IMR-90 (cell line): ENCODE measurements at regions not wholly inside any gene's neighbourhood (a gene's known extent, or its start where the extent isn't known, plus 50 kb on each side); places are given as distances from the start of the nearest gene placed in this dataset.

ENCODE experiments used
- CEBPB ChIP-seq: IDR thresholded peaks from 2 replicates; pipeline ENCODE4 v1.6.1; 2012; ENCODE audit warnings: low read depth, low read length, improper control_type of control experiment
- CHD1 ChIP-seq: IDR thresholded peaks from 2 replicates; pipeline ENCODE4 v1.6.1; 2012; ENCODE audit warnings: low read depth, low read length, improper control_type of control experiment
- FOS ChIP-seq: fragments of 150-350 bp; IDR thresholded peaks from 2 replicates; pipeline ENCODE4 v1.6.1; 2016; ENCODE audit warnings: low read depth, low read length
- MAFK ChIP-seq: IDR thresholded peaks from 2 replicates; pipeline ENCODE4 v1.6.1; 2012; ENCODE audit warnings: low read depth, low read length, improper control_type of control experiment
- MXI1 ChIP-seq: IDR thresholded peaks from 2 replicates; pipeline ENCODE4 v1.6.1; 2012; ENCODE audit warnings: low read depth, mild to moderate bottlenecking, low read length, moderate library complexity, borderline replicate concordance
- POLR2A ChIP-seq: IDR thresholded peaks from 2 replicates; pipeline ENCODE4 v1.6.1; 2012; ENCODE audit warnings: mild to moderate bottlenecking, low read depth, low read length
- RAD21 ChIP-seq: IDR thresholded peaks from 2 replicates; pipeline ENCODE4 v1.6.1; 2012; ENCODE audit warnings: low read length, improper control_type of control experiment
- RCOR1 ChIP-seq: IDR thresholded peaks from 2 replicates; pipeline ENCODE4 v1.6.1; 2012; ENCODE audit warnings: mild to moderate bottlenecking, low read length, improper control_type of control experiment; ENCODE audit not compliant: insufficient replicate concordance
- RFX5 ChIP-seq: IDR thresholded peaks from 2 replicates; pipeline ENCODE4 v1.8.0; 2012; ENCODE audit warnings: low read depth, mild to moderate bottlenecking, low read length, moderate library complexity
- SMC3 ChIP-seq: fragments of 150-350 bp; IDR thresholded peaks from 2 replicates; pipeline ENCODE4 v1.6.1; 2016; ENCODE audit warnings: low read depth, mild to moderate bottlenecking, antibody characterized with exemption, low read length, moderate library complexity
- TF ChIP-seq, protein P1 (sequence below): conservative IDR thresholded peaks from 2 replicates; pipeline ENCODE4 v1.5.1; 2012; ENCODE audit warnings: mild to moderate bottlenecking, low read depth, low read length, improper control_type of control experiment
- TF ChIP-seq, protein P2 (sequence below): fragments of 150-350 bp; IDR thresholded peaks from 2 replicates; pipeline ENCODE4 v1.6.1; 2016; ENCODE audit warnings: low read depth, mild to moderate bottlenecking, low read length, moderate library complexity, borderline replicate concordance
- TF ChIP-seq, protein P3 (sequence below): fragments of 150-350 bp; IDR thresholded peaks from 2 replicates; pipeline ENCODE4 v1.6.1; 2017; ENCODE audit warnings: mild to moderate bottlenecking, antibody characterized with exemption, low read length, low read depth

DNA sequence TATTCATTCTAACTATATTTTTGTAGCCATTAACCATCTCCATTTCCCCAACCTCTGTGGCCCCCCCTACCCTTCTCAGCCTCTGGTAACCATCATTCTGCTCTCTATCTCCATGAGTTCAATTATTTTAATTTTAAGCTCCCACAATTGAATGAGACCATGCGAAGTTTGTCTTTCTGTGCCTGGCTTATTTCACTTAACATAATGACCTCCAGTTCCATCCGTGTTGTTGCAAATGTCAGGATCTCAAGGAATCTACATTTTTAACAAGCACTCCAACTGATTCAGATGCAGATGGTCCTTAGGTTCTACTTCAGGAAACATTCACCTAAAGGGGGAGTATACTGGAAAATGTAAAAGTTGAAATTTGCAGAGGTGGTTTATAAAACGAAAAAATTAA lies 60.2 kb upstream of the PTPN12 start:
- TF ChIP-seq, protein P1, sequence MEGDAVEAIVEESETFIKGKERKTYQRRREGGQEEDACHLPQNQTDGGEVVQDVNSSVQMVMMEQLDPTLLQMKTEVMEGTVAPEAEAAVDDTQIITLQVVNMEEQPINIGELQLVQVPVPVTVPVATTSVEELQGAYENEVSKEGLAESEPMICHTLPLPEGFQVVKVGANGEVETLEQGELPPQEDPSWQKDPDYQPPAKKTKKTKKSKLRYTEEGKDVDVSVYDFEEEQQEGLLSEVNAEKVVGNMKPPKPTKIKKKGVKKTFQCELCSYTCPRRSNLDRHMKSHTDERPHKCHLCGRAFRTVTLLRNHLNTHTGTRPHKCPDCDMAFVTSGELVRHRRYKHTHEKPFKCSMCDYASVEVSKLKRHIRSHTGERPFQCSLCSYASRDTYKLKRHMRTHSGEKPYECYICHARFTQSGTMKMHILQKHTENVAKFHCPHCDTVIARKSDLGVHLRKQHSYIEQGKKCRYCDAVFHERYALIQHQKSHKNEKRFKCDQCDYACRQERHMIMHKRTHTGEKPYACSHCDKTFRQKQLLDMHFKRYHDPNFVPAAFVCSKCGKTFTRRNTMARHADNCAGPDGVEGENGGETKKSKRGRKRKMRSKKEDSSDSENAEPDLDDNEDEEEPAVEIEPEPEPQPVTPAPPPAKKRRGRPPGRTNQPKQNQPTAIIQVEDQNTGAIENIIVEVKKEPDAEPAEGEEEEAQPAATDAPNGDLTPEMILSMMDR: no peak
- TF ChIP-seq RFX5 (no peak), POLR2A (no peak), CHD1 (no peak), RCOR1 (no peak), RAD21 (no peak), MXI1 (no peak), CEBPB (no peak), SMC3 (no peak), FOS (no peak), MAFK (no peak)
- TF ChIP-seq, protein P2, sequence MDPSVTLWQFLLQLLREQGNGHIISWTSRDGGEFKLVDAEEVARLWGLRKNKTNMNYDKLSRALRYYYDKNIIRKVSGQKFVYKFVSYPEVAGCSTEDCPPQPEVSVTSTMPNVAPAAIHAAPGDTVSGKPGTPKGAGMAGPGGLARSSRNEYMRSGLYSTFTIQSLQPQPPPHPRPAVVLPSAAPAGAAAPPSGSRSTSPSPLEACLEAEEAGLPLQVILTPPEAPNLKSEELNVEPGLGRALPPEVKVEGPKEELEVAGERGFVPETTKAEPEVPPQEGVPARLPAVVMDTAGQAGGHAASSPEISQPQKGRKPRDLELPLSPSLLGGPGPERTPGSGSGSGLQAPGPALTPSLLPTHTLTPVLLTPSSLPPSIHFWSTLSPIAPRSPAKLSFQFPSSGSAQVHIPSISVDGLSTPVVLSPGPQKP: no peak
- TF ChIP-seq, protein P3, sequence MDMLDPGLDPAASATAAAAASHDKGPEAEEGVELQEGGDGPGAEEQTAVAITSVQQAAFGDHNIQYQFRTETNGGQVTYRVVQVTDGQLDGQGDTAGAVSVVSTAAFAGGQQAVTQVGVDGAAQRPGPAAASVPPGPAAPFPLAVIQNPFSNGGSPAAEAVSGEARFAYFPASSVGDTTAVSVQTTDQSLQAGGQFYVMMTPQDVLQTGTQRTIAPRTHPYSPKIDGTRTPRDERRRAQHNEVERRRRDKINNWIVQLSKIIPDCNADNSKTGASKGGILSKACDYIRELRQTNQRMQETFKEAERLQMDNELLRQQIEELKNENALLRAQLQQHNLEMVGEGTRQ: no peak
